A673 (cell line): ENCODE measurements at regions not wholly inside any gene's neighbourhood (a gene's known extent, or its start where the extent isn't known, plus 50 kb on each side); places are given as distances from the start of the nearest gene placed in this dataset.
"Not testable (repeated sequence)": the region's sequence is repeated elsewhere in the genome, so short reads cannot be mapped to it uniquely, and the experiment has no call there.

Experiments
- BruUV-seq: library from RNA; stranded (reverse); fragments of 400-500 nt; replicated peaks from 2 replicates; lab custom pipeline; 2021; lab: Mats Ljungman, UMichigan
- CTCF ChIA-PET: fragments of 300-600 bp; sonication (Branson Sonifier 250); formaldehyde crosslinking; loops from one replicate; lab custom pipeline; 2022; ENCODE audit warnings: antibody characterized with exemption; lab: Charles Lee
- POLR2A ChIA-PET: fragments of 300-600 bp; sonication (Branson Sonifier 250); formaldehyde crosslinking; loops from one replicate; lab custom pipeline; 2022; ENCODE audit warnings: antibody characterized with exemption; ENCODE audit not compliant: low non-redundant PET; lab: Charles Lee
- DNase-seq: peaks from one replicate; pipeline ENCODE4 v3.0.0-alpha.2; 2015; ENCODE audit warnings: low spot score
- H3K27ac ChIP-seq: fragments of 200-600 bp; sonication (generic); 2 replicates; pipeline ENCODE4 v1.5.1; 2016; ENCODE audit warnings: mixed run types, low read depth, mild to moderate bottlenecking, mixed read lengths, antibody characterized with exemption, low read length; ENCODE audit not compliant: poor library complexity, severe bottlenecking
- H3K27me3 ChIP-seq: fragments of 200-600 bp; sonication (generic); replicated peaks from 2 replicates; pipeline ENCODE4 v1.6.1; 2017; ENCODE audit warnings: mixed run types, low read depth, mild to moderate bottlenecking, mixed read lengths, antibody characterized with exemption, low read length; ENCODE audit not compliant: insufficient read depth, poor library complexity
- H3K36me3 ChIP-seq: fragments of 200-600 bp; sonication (generic); 2 replicates; pipeline ENCODE4 v1.6.1; 2016; ENCODE audit warnings: mixed run types, mild to moderate bottlenecking, mixed read lengths, antibody characterized with exemption, low read length; ENCODE audit not compliant: insufficient read depth, poor library complexity, severe bottlenecking
- H3K4me1 ChIP-seq: fragments of 200-600 bp; sonication (generic); 2 replicates; pipeline ENCODE4 v1.6.1; 2017; ENCODE audit warnings: mixed run types, mild to moderate bottlenecking, mixed read lengths, antibody characterized with exemption, low read length; ENCODE audit not compliant: insufficient read depth, poor library complexity, severe bottlenecking
- H3K4me3 ChIP-seq: fragments of 200-600 bp; sonication (generic); 2 replicates; pipeline ENCODE4 v1.5.1; 2016; ENCODE audit warnings: low read depth, mixed run types, mild to moderate bottlenecking, mixed read lengths, low read length; ENCODE audit not compliant: poor library complexity, severe bottlenecking
- H3K9me3 ChIP-seq: fragments of 200-600 bp; sonication (generic); 2 replicates; pipeline ENCODE4 v1.6.1; 2016; ENCODE audit warnings: mixed run types, low read depth, mild to moderate bottlenecking, mixed read lengths, antibody characterized with exemption, low read length; ENCODE audit not compliant: poor library complexity, severe bottlenecking
- EZH2 ChIP-seq: fragments of 200-600 bp; sonication (generic); IDR thresholded peaks from 2 replicates; pipeline ENCODE4 v1.6.1; 2017; ENCODE audit warnings: borderline replicate concordance, low read depth, mild to moderate bottlenecking, mixed read lengths, antibody characterized with exemption, low read length; ENCODE audit not compliant: poor library complexity, severe bottlenecking
- intact Hi-C: fragments of 100-400 bp; cut with micrococcal nuclease; formaldehyde crosslinking; loops from one replicate; pipeline ENCODE4 v1.10.0; 2022; ENCODE audit not compliant: unreplicated experiment
- TF ChIP-seq, protein P1 (sequence below): fragments of 300-800, 200-600 bp; sonication (generic); conservative IDR thresholded peaks from 2 replicates; pipeline ENCODE4 v1.5.1; 2017; ENCODE audit warnings: low read depth, mild to moderate bottlenecking, antibody characterized with exemption, low read length, moderate library complexity, mixed read lengths

DNA sequence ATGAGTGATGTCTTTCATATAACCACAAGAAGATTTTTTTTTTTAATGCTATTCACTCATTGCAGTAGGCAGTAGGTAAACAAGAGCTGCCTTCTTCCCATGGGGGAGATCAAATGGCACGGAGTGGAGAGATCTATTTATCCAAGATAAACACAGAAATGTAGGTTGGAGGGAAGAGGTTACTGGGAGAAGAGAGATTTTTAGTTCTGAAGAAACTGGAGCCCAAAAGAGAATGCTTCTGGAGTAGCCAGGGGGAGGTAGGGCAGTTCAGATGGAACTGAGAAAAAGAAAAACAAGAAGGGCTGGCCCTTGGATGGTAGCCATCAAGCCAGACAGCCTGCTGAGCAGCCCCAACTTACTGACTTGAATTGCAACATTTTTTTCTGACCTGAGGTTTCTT is 270.1 kb upstream of the TPK1 start:
- H3K4me1 ChIP-seq: no peaks in the 10 kb centered on the region
- H3K9me3 ChIP-seq: no peaks in the 10 kb centered on the region
- H3K4me3 ChIP-seq: no peak overlapping the region
- CTCF ChIA-PET: no interaction called here
- TF ChIP-seq, protein P1, sequence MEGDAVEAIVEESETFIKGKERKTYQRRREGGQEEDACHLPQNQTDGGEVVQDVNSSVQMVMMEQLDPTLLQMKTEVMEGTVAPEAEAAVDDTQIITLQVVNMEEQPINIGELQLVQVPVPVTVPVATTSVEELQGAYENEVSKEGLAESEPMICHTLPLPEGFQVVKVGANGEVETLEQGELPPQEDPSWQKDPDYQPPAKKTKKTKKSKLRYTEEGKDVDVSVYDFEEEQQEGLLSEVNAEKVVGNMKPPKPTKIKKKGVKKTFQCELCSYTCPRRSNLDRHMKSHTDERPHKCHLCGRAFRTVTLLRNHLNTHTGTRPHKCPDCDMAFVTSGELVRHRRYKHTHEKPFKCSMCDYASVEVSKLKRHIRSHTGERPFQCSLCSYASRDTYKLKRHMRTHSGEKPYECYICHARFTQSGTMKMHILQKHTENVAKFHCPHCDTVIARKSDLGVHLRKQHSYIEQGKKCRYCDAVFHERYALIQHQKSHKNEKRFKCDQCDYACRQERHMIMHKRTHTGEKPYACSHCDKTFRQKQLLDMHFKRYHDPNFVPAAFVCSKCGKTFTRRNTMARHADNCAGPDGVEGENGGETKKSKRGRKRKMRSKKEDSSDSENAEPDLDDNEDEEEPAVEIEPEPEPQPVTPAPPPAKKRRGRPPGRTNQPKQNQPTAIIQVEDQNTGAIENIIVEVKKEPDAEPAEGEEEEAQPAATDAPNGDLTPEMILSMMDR: no peak
- no peak for TF ChIP-seq EZH2
- no peaks in the 10 kb centered on the region for H3K36me3 ChIP-seq
- POLR2A ChIA-PET: no interaction called here
- peak; percentile 7 for DNase-seq
- intact Hi-C loops: no loop called here
- H3K27ac ChIP-seq: peak overlapping the region; percentile 24
- no TSS peak for BruUV-seq
- no peaks in the 10 kb centered on the region for H3K27me3 ChIP-seq

DNA sequence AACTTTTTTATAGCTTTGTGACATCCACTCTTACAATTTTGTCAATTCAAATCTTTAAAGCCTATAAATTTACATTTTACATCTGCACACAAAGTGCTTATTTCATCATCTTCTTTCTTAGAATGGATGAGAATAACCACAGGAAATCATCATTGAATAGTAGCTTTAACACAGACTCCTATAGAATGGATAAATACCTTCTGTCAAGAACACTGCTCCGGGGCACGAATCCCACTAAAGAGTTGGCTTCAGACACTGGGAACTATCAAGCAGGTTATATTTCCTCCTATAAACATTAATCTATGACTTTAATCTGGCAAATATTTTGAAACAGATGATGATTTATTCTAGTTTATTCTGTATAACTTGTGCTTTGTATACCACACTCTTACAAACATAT is 269.7 kb upstream of the TPK1 start:
- H3K36me3 ChIP-seq: no peaks in the 10 kb centered on the region
- no TSS peak for BruUV-seq
- intact Hi-C loops: no loop called here
- POLR2A ChIA-PET: no interaction called here
- H3K27me3 ChIP-seq: no peaks in the 10 kb centered on the region
- no peaks in the 10 kb centered on the region for H3K4me1 ChIP-seq
- DNase-seq: peak; percentile 15
- H3K9me3 ChIP-seq: no peaks in the 10 kb centered on the region
- H3K4me3 ChIP-seq: no peak overlapping the region
- CTCF ChIA-PET: no interaction called here
- TF ChIP-seq, protein P1: no peak
- TF ChIP-seq EZH2: no peak
- peak overlapping the region; percentile 24 for H3K27ac ChIP-seq

DNA sequence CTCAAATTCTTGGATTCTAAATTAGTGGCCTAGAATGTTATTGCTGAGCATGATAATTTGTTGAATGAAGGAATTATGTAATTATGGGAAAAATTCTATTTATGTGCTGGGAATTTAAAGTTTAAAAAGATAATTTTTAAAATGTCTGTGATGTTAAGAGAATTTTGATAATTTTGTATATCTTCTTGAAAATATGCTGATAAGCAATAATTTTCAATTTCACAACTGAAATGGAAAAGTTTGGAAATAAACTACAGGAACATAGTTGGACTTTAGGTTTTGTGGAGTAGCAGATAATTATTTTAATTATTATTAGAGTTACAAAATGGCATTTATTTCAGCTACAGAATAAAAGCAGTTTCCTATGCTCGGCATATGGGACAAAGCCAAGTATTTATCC is 268.5 kb upstream of the TPK1 start:
- Histone ChIP-seq H3K27me3 (no peaks in the 10 kb centered on the region), H3K36me3 (no peaks in the 10 kb centered on the region), H3K4me1 (no peaks in the 10 kb centered on the region), H3K4me3 (no peak overlapping the region), H3K27ac (no peak overlapping the region), H3K9me3 (no peaks in the 10 kb centered on the region)
- intact Hi-C loops: no loop called here
- ChIA-PET CTCF (no interaction called here), POLR2A (no interaction called here)
- BruUV-seq: no TSS peak
- TF ChIP-seq, protein P1: no peak
- TF ChIP-seq EZH2: no peak
- no peak for DNase-seq

DNA sequence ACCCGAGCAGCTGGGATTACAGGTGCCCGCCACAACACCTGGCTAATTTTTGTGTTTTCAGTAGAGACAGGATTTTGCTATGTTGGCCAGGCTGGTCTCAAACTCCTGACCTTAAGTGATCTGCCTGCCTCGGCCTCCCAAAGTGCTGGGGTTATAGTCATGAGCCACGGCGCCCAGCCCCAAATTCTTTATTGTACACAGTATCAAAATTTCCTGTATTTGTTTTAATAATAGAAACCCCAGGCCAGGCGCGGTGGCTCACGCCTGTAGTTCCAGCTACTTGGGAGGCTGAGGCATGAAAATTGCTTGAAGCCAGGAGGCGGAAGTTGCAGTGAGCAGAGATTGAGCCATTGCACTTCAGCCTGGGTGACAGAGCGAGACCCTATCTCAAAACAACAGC is 266.3 kb upstream of the TPK1 start:
- POLR2A ChIA-PET: not testable (repeated sequence)

More for the DNA sequence above, 266.3 kb upstream of the TPK1 start:
- DNase-seq, H3K4me1 ChIP-seq, CTCF ChIA-PET, intact Hi-C loops, H3K27ac ChIP-seq, H3K27me3 ChIP-seq, H3K36me3 ChIP-seq, BruUV-seq, H3K9me3 ChIP-seq, H3K4me3 ChIP-seq: not testable (repeated sequence)
